Ectodermal cell (in vitro differentiated cells): ENCODE measurements at regions not wholly inside any gene's neighbourhood (a gene's known extent, or its start where the extent isn't known, plus 50 kb on each side); places are given as distances from the start of the nearest gene placed in this dataset.
"Not testable (repeated sequence)": the region's sequence is repeated elsewhere in the genome, so short reads cannot be mapped to it uniquely, and the experiment has no call there.

Experiments
- H3K27ac ChIP-seq: 2 replicates; pipeline ENCODE4 v1.7.0; 2013; ENCODE audit warnings: mild to moderate bottlenecking, low read depth, low read length; ENCODE audit not compliant: insufficient read depth, poor library complexity, severe bottlenecking
- H3K27me3 ChIP-seq: 2 replicates; pipeline ENCODE4 v1.7.0; 2013; ENCODE audit warnings: mild to moderate bottlenecking, low read length; ENCODE audit not compliant: insufficient read depth, control insufficient read depth, poor library complexity, severe bottlenecking
- H3K36me3 ChIP-seq: one replicate; pipeline ENCODE4 v1.7.0; 2013; ENCODE audit warnings: low read length; ENCODE audit not compliant: control insufficient read depth, insufficient read depth
- H3K4me1 ChIP-seq: one replicate; pipeline ENCODE4 v1.7.0; 2013; ENCODE audit warnings: low read length; ENCODE audit not compliant: control insufficient read depth, insufficient read depth
- H3K4me3 ChIP-seq: 2 replicates; pipeline ENCODE4 v1.7.0; 2013; ENCODE audit warnings: low read depth, low read length, control low read depth; ENCODE audit not compliant: insufficient read depth
- H3K9me3 ChIP-seq: 2 replicates; pipeline ENCODE4 v1.7.0; 2013; ENCODE audit warnings: mild to moderate bottlenecking, low read length, moderate library complexity; ENCODE audit not compliant: control insufficient read depth
- WGBS, 2 experiments: methylation state at CpG; one replicate each; pipeline ENCODE4 v1.1.7; 2013; ENCODE audit warnings: missing lambda C conversion rate in 2 of 2; 5-methylcytosine and 5-hydroxymethylcytosine counted together

- H3K9me3 ChIP-seq, H3K36me3 ChIP-seq, H3K27ac ChIP-seq, H3K27me3 ChIP-seq, H3K4me1 ChIP-seq, H3K4me3 ChIP-seq: not testable (repeated sequence)
- WGBS, 2 experiments, result 94 to 97% methylated on average over 4 of the region's 4 CpGs
Measured at GRCh38 chr5:23800307-23800706, 292.9 kb downstream of the PRDM9 start.

GRCh38 chr5:23820765-23821471 is 313.5 kb downstream of the PRDM9 start:
- H3K9me3 ChIP-seq, result no peaks in the 10 kb centered on the region
- no peak overlapping the region for H3K27ac ChIP-seq
- no peaks in the 10 kb centered on the region for H3K27me3 ChIP-seq
- no peaks in the 10 kb centered on the region for H3K4me1 ChIP-seq
- no peaks in the 10 kb centered on the region for H3K36me3 ChIP-seq
- WGBS, 2 experiments, result 61 to 70% methylated on average over 4 to 5 of the region's 5 CpGs
- no peak overlapping the region for H3K4me3 ChIP-seq

DNA sequence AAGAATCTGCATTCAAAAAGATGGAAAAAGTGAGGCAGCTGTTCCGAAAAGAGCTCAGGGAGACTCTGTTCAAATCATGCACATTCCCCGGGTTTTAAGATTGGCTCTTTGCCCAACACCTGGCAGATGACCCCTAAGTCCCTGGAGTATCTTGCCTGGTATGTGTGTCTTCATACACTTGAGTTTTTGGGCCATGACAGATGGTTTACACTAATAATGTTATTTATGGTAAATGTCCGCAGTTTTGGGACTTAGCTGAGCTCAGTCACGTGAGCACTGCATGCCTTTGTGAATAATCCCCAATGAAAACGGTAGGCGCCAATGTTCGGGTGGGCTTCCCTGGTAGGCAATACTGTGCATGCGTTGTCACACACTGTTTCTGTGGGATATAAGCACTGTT is 316.1 kb downstream of the PRDM9 start:
- H3K27ac ChIP-seq, result no peak overlapping the region
- no peaks in the 10 kb centered on the region for H3K36me3 ChIP-seq
- 95% methylated on average over 8 of the region's 8 CpGs for WGBS, 2 experiments
- H3K9me3 ChIP-seq, result no peaks in the 10 kb centered on the region
- no peaks in the 10 kb centered on the region for H3K4me1 ChIP-seq
- H3K4me3 ChIP-seq, result no peak overlapping the region
- no peaks in the 10 kb centered on the region for H3K27me3 ChIP-seq

DNA sequence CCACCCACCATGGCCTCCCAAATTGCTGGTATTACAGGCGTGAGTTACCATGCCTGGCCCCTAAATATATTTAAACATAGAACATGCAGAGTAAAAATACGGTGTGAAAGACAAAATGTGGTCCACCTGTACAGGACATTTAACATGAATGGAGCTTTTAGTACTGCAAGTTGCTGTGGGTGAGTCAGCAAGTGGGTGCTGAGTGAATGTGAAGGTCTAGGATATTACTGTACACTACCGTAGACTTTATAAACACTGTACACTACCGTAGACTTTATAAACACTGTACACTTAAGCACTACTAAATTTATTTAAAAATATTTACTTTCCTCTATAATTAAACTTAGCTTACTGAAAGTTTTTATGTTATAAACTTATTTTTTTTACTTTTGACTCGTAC is 317.8 kb downstream of the PRDM9 start:
- no peak overlapping the region for H3K4me3 ChIP-seq
- WGBS, 2 experiments, result 93 to 100% methylated on average over 1 to 3 of the region's 5 CpGs
- H3K9me3 ChIP-seq, result no peaks in the 10 kb centered on the region
- H3K36me3 ChIP-seq, result no peaks in the 10 kb centered on the region
- no peaks in the 10 kb centered on the region for H3K27me3 ChIP-seq
- no peak overlapping the region for H3K27ac ChIP-seq
- no peaks in the 10 kb centered on the region for H3K4me1 ChIP-seq

DNA sequence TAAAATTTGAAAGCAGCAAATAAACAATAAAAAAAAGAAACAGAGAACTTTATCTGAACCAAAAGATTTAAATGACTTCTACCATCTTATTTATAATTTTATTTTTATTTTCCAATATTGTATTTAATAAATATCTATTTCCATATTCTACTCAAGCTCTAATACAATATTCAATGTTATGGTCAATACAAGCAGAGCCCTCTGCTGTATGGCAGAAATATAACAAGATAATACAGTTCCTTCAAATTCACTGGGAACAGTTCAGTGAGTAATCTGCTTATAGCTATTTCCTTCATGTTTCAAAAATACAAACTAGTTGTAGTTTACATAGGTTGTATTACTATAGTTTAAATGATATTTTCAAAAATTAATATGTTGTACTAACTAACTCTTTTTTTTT is 332.7 kb downstream of the PRDM9 start:
- no peaks in the 10 kb centered on the region for H3K4me1 ChIP-seq
- no peaks in the 10 kb centered on the region for H3K27me3 ChIP-seq
- H3K9me3 ChIP-seq, result peaks cover 6% of the 10 kb centered on the region
- no peaks in the 10 kb centered on the region for H3K36me3 ChIP-seq
- no peak overlapping the region for H3K27ac ChIP-seq
- H3K4me3 ChIP-seq, result no peak overlapping the region

DNA sequence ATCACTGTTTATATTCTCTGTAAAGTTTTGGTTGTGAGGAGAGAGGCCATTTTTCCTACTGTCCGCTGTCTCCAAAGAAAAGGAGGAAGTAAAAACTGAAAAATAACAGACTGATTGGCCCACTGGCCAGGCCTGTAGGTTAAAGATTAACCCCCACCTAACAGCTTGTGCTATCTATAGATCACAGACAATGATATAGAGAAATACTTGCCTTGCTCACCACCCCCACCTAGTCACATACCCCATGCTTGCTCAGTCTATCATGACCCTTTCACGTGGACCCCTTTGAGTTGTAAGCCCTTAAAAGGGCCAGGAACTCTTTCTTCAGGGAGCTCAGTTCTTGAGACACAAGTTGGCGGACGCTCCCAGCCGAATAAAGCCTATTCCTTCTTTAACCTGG is 357.4 kb downstream of the PRDM9 start:
- no peaks in the 10 kb centered on the region for H3K9me3 ChIP-seq
- no peaks in the 10 kb centered on the region for H3K4me1 ChIP-seq
- no peaks in the 10 kb centered on the region for H3K27me3 ChIP-seq
- 86 to 91% methylated on average over 4 to 5 of the region's 5 CpGs for WGBS, 2 experiments
- no peaks in the 10 kb centered on the region for H3K36me3 ChIP-seq
- no peak overlapping the region for H3K27ac ChIP-seq
- H3K4me3 ChIP-seq, result no peak overlapping the region

DNA sequence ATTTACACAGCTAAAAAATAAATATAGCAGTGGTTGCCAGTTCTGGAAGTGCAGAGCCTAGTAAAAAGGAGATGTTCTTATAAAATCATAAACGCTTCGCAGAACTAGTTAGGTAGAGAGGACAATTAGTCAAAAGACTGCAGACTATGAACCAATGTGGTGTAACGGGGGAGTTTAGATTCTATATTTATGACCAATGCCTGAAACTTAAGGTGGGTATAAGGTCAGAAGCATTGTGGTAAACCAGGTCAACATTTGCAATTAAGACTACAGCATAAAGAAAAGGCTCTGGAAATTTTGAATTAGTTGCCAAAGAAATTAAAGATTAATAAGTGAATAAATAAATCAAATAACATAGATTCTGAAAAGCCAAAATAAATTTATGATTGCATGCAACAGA is 370.4 kb downstream of the PRDM9 start:
- H3K27me3 ChIP-seq, result no peaks in the 10 kb centered on the region
- H3K9me3 ChIP-seq, result no peaks in the 10 kb centered on the region
- 96% methylated on average over 3 of the region's 3 CpGs for WGBS, 2 experiments
- no peaks in the 10 kb centered on the region for H3K4me1 ChIP-seq
- H3K4me3 ChIP-seq, result no peak overlapping the region
- H3K27ac ChIP-seq, result no peak overlapping the region
- no peaks in the 10 kb centered on the region for H3K36me3 ChIP-seq

- 84 to 92% methylated on average over 2 to 3 of the region's 4 CpGs for WGBS, 2 experiments
- H3K27ac ChIP-seq, result no peak overlapping the region
- no peaks in the 10 kb centered on the region for H3K9me3 ChIP-seq
- H3K4me1 ChIP-seq, result no peaks in the 10 kb centered on the region
- H3K27me3 ChIP-seq, result no peaks in the 10 kb centered on the region
- H3K36me3 ChIP-seq, result no peaks in the 10 kb centered on the region
- H3K4me3 ChIP-seq, result no peak overlapping the region
Measured at GRCh38 chr5:23884405-23885031, 377.1 kb downstream of the PRDM9 start.

- no peak overlapping the region for H3K4me3 ChIP-seq
- no peaks in the 10 kb centered on the region for H3K27me3 ChIP-seq
- no peaks in the 10 kb centered on the region for H3K4me1 ChIP-seq
- 95 to 99% methylated on average over 5 of the region's 5 CpGs for WGBS, 2 experiments
- peaks cover 2% of the 10 kb centered on the region for H3K9me3 ChIP-seq
- no peaks in the 10 kb centered on the region for H3K36me3 ChIP-seq
- H3K27ac ChIP-seq, result no peak overlapping the region
Measured at GRCh38 chr5:23893561-23893960, 386.2 kb downstream of the PRDM9 start.

DNA sequence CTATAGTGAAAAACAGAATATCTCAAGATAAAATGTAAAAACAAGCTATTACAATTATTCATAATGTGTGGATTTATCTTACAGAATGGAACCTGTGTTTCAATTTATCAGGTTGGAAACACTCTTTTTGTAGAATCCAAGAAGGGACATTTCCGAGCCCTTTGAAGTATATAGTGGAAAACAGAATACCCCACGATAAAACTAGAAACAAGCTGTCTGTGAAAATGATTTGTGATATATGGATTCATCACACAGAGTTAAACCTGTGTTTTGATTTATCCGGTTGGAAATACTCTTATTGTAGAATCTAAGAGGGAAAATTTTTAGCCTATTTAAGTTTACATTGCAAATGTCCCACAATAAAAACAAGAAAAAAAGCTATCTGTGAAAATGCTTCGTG is 388.2 kb downstream of the PRDM9 start:
- WGBS, 2 experiments, result 93 to 98% methylated on average over 3 to 4 of the region's 4 CpGs

More for the DNA sequence above, 388.2 kb downstream of the PRDM9 start:
- no peak overlapping the region for H3K27ac ChIP-seq
- H3K27me3 ChIP-seq, result no peaks in the 10 kb centered on the region
- no peaks in the 10 kb centered on the region for H3K36me3 ChIP-seq
- H3K4me3 ChIP-seq, result no peak overlapping the region
- H3K9me3 ChIP-seq, result peaks cover 2% of the 10 kb centered on the region
- no peaks in the 10 kb centered on the region for H3K4me1 ChIP-seq
